ENCODE measurements at regions not wholly inside any gene's neighbourhood (a gene's known extent, or its start where the extent isn't known, plus 50 kb on each side); places are given as distances from the start of the nearest gene placed in this dataset.

- Histone ChIP-seq H2AFZ (no peak overlapping the region), H3K27ac (no peak overlapping the region), H3K36me3 (ENCODE audit: low read depth) (no peaks in the 10 kb centered on the region), H4K20me1 (ENCODE audit: insufficient read depth) (no peaks in the 10 kb centered on the region), H3K4me2 (no peak overlapping the region), H3K4me3 (no peak overlapping the region), H3F3A (ENCODE audit: insufficient read depth, low read depth) (no peaks in the 10 kb centered on the region), H3K79me2 (ENCODE audit: low read depth) (no peaks in the 10 kb centered on the region), H3K9me2 (ENCODE audit: insufficient read depth) (no peaks in the 10 kb centered on the region), H3K27me3 (ENCODE audit: insufficient read depth, low read depth) (peaks cover 16% of the 10 kb centered on the region; the same call in 1 of the 2 replicates), H3K4me1 (replicated peaks; ENCODE audit: insufficient read depth) (no peaks in the 10 kb centered on the region), H3K9me3 (ENCODE audit: insufficient read depth, low read depth) (no peaks in the 10 kb centered on the region)
- POLR2A ChIA-PET (ENCODE audit: unreplicated experiment), result interaction anchor here (0.6 kb wide), 1 partner anchor 178 kb away, joined by 4 read pairs; no protein-coding TSS in a partner anchor
- TF ChIP-seq CTCF (conservative IDR thresholded peaks at IDR 0.05), result no peak
- TF ChIP-seq EZH2 (IDR thresholded peaks at IDR 0.05; ENCODE audit: low read depth), result no peak
- CTCF ChIA-PET, result no interaction called here
- intact Hi-C loops (cut with micrococcal nuclease; ENCODE audit: unreplicated experiment), result loop anchor here (10.0 kb wide), 1 partner anchor 91 kb away; no protein-coding TSS in a partner anchor
- no peak for DNase-seq
- BruUV-seq (replicated peaks), result no TSS peak
Measured at GRCh38 chr1:25113731-25114130, 118.6 kb downstream of the SYF2 start.

- H3K4me2 ChIP-seq, result no peak overlapping the region
- ChIA-PET POLR2A (ENCODE audit: unreplicated experiment) (no interaction called here), CTCF (interaction anchor here (0.6 kb wide), 1 partner anchor 32 kb away, joined by 5 read pairs; no protein-coding TSS in a partner anchor)
- H3K36me3 ChIP-seq (ENCODE audit: low read depth), result no peaks in the 10 kb centered on the region
- H3K4me1 ChIP-seq (replicated peaks; ENCODE audit: insufficient read depth), result no peaks in the 10 kb centered on the region
- no peaks in the 10 kb centered on the region for H3K9me2 ChIP-seq (ENCODE audit: insufficient read depth)
- intact Hi-C loops (cut with micrococcal nuclease; ENCODE audit: unreplicated experiment), result loop anchor here (10.0 kb wide), 1 partner anchor 92 kb away; no protein-coding TSS in a partner anchor
- H3K79me2 ChIP-seq (ENCODE audit: low read depth), result no peaks in the 10 kb centered on the region
- H3K4me3 ChIP-seq, result no peak overlapping the region
- BruUV-seq (replicated peaks), result no TSS peak
- H4K20me1 ChIP-seq (ENCODE audit: insufficient read depth), result no peaks in the 10 kb centered on the region
- no peaks in the 10 kb centered on the region for H3K9me3 ChIP-seq (ENCODE audit: insufficient read depth, low read depth)
- H3K27me3 ChIP-seq (ENCODE audit: insufficient read depth, low read depth), result peaks cover 16% of the 10 kb centered on the region; the same call in 1 of the 2 replicates
- no peaks in the 10 kb centered on the region for H3F3A ChIP-seq (ENCODE audit: insufficient read depth, low read depth)
- no peak for DNase-seq
- no peak overlapping the region for H2AFZ ChIP-seq
- TF ChIP-seq EZH2 (IDR thresholded peaks at IDR 0.05; ENCODE audit: low read depth) (no peak), CTCF (conservative IDR thresholded peaks at IDR 0.05) (no peak)
- no peak overlapping the region for H3K27ac ChIP-seq
Measured at GRCh38 chr1:25113086-25113485, 119.2 kb downstream of the SYF2 start.

- H3K36me3 ChIP-seq (ENCODE audit: low read depth), result no peaks in the 10 kb centered on the region
- no peaks in the 10 kb centered on the region for H3F3A ChIP-seq (ENCODE audit: insufficient read depth, low read depth)
- intact Hi-C loops (cut with micrococcal nuclease; ENCODE audit: unreplicated experiment), result loop anchor here (10.0 kb wide), 1 partner anchor 92 kb away; no protein-coding TSS in a partner anchor
- no peaks in the 10 kb centered on the region for H4K20me1 ChIP-seq (ENCODE audit: insufficient read depth)
- H3K27me3 ChIP-seq (ENCODE audit: insufficient read depth, low read depth), result peaks cover 16% of the 10 kb centered on the region; the same call in 1 of the 2 replicates
- no peaks in the 10 kb centered on the region for H3K9me3 ChIP-seq (ENCODE audit: insufficient read depth, low read depth)
- no peak overlapping the region for H2AFZ ChIP-seq
- H3K79me2 ChIP-seq (ENCODE audit: low read depth), result no peaks in the 10 kb centered on the region
- H3K4me2 ChIP-seq, result no peak overlapping the region
- no peak for TF ChIP-seq CTCF (conservative IDR thresholded peaks at IDR 0.05)
- no peak for TF ChIP-seq EZH2 (IDR thresholded peaks at IDR 0.05; ENCODE audit: low read depth)
- H3K27ac ChIP-seq, result no peak overlapping the region
- no peaks in the 10 kb centered on the region for H3K9me2 ChIP-seq (ENCODE audit: insufficient read depth)
- no peaks in the 10 kb centered on the region for H3K4me1 ChIP-seq (replicated peaks; ENCODE audit: insufficient read depth)
- ChIA-PET POLR2A (ENCODE audit: unreplicated experiment) (no interaction called here), CTCF (interaction anchor here (0.7 kb wide), 1 partner anchor 76 kb away, joined by 3 read pairs; no protein-coding TSS in a partner anchor)
- BruUV-seq (replicated peaks), result no TSS peak
- H3K4me3 ChIP-seq, result no peak overlapping the region
- no peak for DNase-seq
Measured at GRCh38 chr1:25112400-25112799, 119.9 kb downstream of the SYF2 start.

All from PC-9 (cell line).